ENCODE measurements at regions not wholly inside any gene's neighbourhood (a gene's known extent, or its start where the extent isn't known, plus 50 kb on each side); places are given as distances from the start of the nearest gene placed in this dataset.

DNA sequence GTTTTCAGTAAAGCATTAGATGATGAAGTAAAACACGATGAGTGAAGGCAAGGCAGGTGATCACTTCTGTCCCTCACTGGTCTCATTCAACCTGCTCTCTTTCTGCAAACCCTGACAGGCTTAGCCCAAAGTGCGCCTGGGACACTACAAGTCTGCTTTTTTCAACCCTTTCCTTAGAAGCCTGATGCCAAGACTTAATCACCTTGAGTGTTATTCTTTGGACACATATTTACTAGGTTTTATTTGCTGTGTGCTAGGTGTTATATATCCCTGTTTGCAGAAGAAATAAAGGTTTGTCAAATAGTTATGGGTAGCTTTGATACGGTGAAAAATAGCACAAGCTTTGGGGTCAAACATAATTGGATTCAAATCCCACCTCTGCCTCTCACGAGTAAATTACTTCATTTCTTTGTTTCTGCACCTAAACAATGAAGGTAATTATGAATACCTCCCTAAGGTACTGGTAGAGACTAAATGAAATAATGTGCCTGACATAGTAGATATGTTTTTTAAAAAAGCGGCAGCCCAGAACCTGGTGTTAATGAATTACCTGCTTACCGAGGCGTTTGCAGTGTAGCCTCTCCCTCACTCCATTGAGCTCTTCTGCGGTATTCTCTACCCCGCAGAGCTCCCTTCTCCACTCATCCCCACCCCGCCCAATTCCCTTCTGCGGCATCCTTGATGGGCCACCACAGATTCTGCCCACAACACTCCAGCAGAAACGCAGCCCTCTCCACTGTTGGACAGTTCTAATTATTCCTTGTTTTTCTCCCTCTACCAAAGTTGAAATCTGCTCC, 269.0 kb upstream of the TPM1 start:
- Histone ChIP-seq H3K27me3 (ENCODE audit: insufficient read depth, low read depth, low read length) (no peaks in the 10 kb centered on the region), H3K9me3 (ENCODE audit: low read length) (no peaks in the 10 kb centered on the region), H3K9me2 (ENCODE audit: insufficient read depth, low read length) (no peaks in the 10 kb centered on the region), H4K20me1 (ENCODE audit: insufficient read depth) (no peaks in the 10 kb centered on the region), H2AFZ (ENCODE audit: low read depth, low read length) (no peak overlapping the region), H3K27ac (ENCODE audit: low read length) (no peak overlapping the region), H3K4me2 (ENCODE audit: low read length) (no peak overlapping the region), H3K36me3 (ENCODE audit: insufficient read depth, low read length) (no peaks in the 10 kb centered on the region), H3K79me2 (replicated peaks; ENCODE audit: insufficient read depth, low read length) (no peaks in the 10 kb centered on the region), H3K4me3 (ENCODE audit: low read length) (no peak overlapping the region), H3K9ac (ENCODE audit: low read length) (no peak overlapping the region), H3F3A (ENCODE audit: insufficient read depth, low read length, poor library complexity, severe bottlenecking) (no peaks in the 10 kb centered on the region)
- TF ChIP-seq CTCF (IDR thresholded peaks at IDR 0.05; ENCODE audit: poor library complexity, severe bottlenecking) (no peak), POLR2AphosphoS5 (IDR thresholded peaks at IDR 0.05) (no peak), EP300 (conservative IDR thresholded peaks at IDR 0.05; ENCODE audit: poor library complexity, severe bottlenecking) (no peak), EZH2 (IDR thresholded peaks at IDR 0.05; ENCODE audit: borderline replicate concordance, insufficient read depth, low read length, poor library complexity, severe bottlenecking) (no peak), SMC3 (conservative IDR thresholded peaks at IDR 0.05; ENCODE audit: poor library complexity) (no peak), RAD21 (conservative IDR thresholded peaks at IDR 0.05) (no peak), TAF1 (IDR thresholded peaks at IDR 0.05; ENCODE audit: low read depth) (no peak)

GRCh38 chr15:62775932-62776331, 266.6 kb upstream of the TPM1 start:
- H3K36me3 ChIP-seq (ENCODE audit: insufficient read depth, low read length) = no peaks in the 10 kb centered on the region
- H3K9me2 ChIP-seq (ENCODE audit: insufficient read depth, low read length) = no peaks in the 10 kb centered on the region
- no peak overlapping the region for H2AFZ ChIP-seq (ENCODE audit: low read depth, low read length)
- H3K4me3 ChIP-seq (ENCODE audit: low read length) = no peak overlapping the region
- H3K27ac ChIP-seq (ENCODE audit: low read length) = no peak overlapping the region
- H3K27me3 ChIP-seq (ENCODE audit: insufficient read depth, low read depth, low read length) = no peaks in the 10 kb centered on the region
- H3K9me3 ChIP-seq (ENCODE audit: low read length) = no peaks in the 10 kb centered on the region
- no peak overlapping the region for H3K4me2 ChIP-seq (ENCODE audit: low read length)
- TF ChIP-seq RAD21 (conservative IDR thresholded peaks at IDR 0.05) (no peak), POLR2AphosphoS5 (IDR thresholded peaks at IDR 0.05) (no peak), TAF1 (IDR thresholded peaks at IDR 0.05; ENCODE audit: low read depth) (no peak)
- no peak overlapping the region for H3K9ac ChIP-seq (ENCODE audit: low read length)
- no peaks in the 10 kb centered on the region for H3F3A ChIP-seq (ENCODE audit: insufficient read depth, low read length, poor library complexity, severe bottlenecking)
- H3K79me2 ChIP-seq (replicated peaks; ENCODE audit: insufficient read depth, low read length) = no peaks in the 10 kb centered on the region
- H4K20me1 ChIP-seq (ENCODE audit: insufficient read depth) = no peaks in the 10 kb centered on the region

DNA sequence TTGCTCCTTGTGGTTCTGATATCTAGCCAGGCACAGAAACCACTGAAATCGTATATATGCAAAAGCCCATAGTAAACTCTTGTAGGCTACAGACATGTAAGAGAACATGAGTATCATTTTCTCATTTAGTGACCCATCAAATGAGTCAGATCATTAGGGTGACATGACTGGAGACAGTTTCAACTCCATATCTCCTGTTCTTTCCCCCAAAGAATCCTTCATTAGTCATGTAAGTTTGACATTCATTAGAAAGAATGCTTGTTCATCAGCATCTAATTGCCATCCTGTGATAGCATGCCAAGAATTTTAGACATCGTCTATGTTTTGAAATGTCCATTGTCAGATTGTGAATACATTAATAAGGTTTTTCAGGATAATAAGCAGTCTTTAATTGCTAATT, 264.9 kb upstream of the TPM1 start:
- no peaks in the 10 kb centered on the region for H3K9me3 ChIP-seq (ENCODE audit: low read length)
- no peaks in the 10 kb centered on the region for H3F3A ChIP-seq (ENCODE audit: insufficient read depth, low read length, poor library complexity, severe bottlenecking)
- no peaks in the 10 kb centered on the region for H3K9me2 ChIP-seq (ENCODE audit: insufficient read depth, low read length)
- H3K79me2 ChIP-seq (replicated peaks; ENCODE audit: insufficient read depth, low read length) = no peaks in the 10 kb centered on the region
- H3K27ac ChIP-seq (ENCODE audit: low read length) = no peak overlapping the region
- H4K20me1 ChIP-seq (ENCODE audit: insufficient read depth) = no peaks in the 10 kb centered on the region
- H3K27me3 ChIP-seq (ENCODE audit: insufficient read depth, low read depth, low read length) = no peaks in the 10 kb centered on the region
- no peak overlapping the region for H3K4me3 ChIP-seq (ENCODE audit: low read length)
- TF ChIP-seq SMC3 (conservative IDR thresholded peaks at IDR 0.05; ENCODE audit: poor library complexity) = no peak
- TF ChIP-seq EP300 (conservative IDR thresholded peaks at IDR 0.05; ENCODE audit: poor library complexity, severe bottlenecking) = no peak
- TF ChIP-seq EZH2 (IDR thresholded peaks at IDR 0.05; ENCODE audit: borderline replicate concordance, insufficient read depth, low read length, poor library complexity, severe bottlenecking) = no peak
- no peak for TF ChIP-seq RAD21 (conservative IDR thresholded peaks at IDR 0.05)
- TF ChIP-seq CTCF (IDR thresholded peaks at IDR 0.05; ENCODE audit: poor library complexity, severe bottlenecking) = no peak
- TF ChIP-seq, protein P1, sequence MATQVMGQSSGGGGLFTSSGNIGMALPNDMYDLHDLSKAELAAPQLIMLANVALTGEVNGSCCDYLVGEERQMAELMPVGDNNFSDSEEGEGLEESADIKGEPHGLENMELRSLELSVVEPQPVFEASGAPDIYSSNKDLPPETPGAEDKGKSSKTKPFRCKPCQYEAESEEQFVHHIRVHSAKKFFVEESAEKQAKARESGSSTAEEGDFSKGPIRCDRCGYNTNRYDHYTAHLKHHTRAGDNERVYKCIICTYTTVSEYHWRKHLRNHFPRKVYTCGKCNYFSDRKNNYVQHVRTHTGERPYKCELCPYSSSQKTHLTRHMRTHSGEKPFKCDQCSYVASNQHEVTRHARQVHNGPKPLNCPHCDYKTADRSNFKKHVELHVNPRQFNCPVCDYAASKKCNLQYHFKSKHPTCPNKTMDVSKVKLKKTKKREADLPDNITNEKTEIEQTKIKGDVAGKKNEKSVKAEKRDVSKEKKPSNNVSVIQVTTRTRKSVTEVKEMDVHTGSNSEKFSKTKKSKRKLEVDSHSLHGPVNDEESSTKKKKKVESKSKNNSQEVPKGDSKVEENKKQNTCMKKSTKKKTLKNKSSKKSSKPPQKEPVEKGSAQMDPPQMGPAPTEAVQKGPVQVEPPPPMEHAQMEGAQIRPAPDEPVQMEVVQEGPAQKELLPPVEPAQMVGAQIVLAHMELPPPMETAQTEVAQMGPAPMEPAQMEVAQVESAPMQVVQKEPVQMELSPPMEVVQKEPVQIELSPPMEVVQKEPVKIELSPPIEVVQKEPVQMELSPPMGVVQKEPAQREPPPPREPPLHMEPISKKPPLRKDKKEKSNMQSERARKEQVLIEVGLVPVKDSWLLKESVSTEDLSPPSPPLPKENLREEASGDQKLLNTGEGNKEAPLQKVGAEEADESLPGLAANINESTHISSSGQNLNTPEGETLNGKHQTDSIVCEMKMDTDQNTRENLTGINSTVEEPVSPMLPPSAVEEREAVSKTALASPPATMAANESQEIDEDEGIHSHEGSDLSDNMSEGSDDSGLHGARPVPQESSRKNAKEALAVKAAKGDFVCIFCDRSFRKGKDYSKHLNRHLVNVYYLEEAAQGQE (IDR thresholded peaks at IDR 0.05; ENCODE audit: borderline replicate concordance) = no peak
- no peak for TF ChIP-seq TAF1 (IDR thresholded peaks at IDR 0.05; ENCODE audit: low read depth)
- no peak for TF ChIP-seq POLR2AphosphoS5 (IDR thresholded peaks at IDR 0.05)
- no peak for TF ChIP-seq MXI1 (conservative IDR thresholded peaks at IDR 0.05; ENCODE audit: poor library complexity, severe bottlenecking)
- H3K36me3 ChIP-seq (ENCODE audit: insufficient read depth, low read length) = no peaks in the 10 kb centered on the region
- no peak overlapping the region for H2AFZ ChIP-seq (ENCODE audit: low read depth, low read length)
- no peak overlapping the region for H3K4me2 ChIP-seq (ENCODE audit: low read length)
- no peak overlapping the region for H3K9ac ChIP-seq (ENCODE audit: low read length)
